Ovary (tissue), 3 donors: ENCODE measurements at regions not wholly inside any gene's neighbourhood (a gene's known extent, or its start where the extent isn't known, plus 50 kb on each side); places are given as distances from the start of the nearest gene placed in this dataset.

ENCODE experiments used
- EP300 ChIP-seq: sonication (generic); formaldehyde crosslinking; IDR thresholded peaks from one replicate; pipeline ENCODE4 v1.6.1; 2017; ENCODE audit warnings: antibody characterized with exemption
- POLR2A ChIP-seq: fragments of 450-650 bp; IDR thresholded peaks from one replicate; pipeline ENCODE4 v1.6.1; 2017; ENCODE audit warnings: antibody characterized with exemption, mild to moderate bottlenecking, moderate library complexity
- TF ChIP-seq, protein P1 (sequence below), 3 donors: fragments of 450-650 bp in 2 of 3; fragments of 200-600 bp in 1 of 3; IDR thresholded peaks; one replicate each; pipeline versions ENCODE4 v1.5.1 to v1.8.0; 2016 to 2022; ENCODE audit warnings: antibody characterized with exemption in 3 of 3, mild to moderate bottlenecking in 1 of 3
- donor health status: DM: no; HTN: no; CAD: no.

DNA sequence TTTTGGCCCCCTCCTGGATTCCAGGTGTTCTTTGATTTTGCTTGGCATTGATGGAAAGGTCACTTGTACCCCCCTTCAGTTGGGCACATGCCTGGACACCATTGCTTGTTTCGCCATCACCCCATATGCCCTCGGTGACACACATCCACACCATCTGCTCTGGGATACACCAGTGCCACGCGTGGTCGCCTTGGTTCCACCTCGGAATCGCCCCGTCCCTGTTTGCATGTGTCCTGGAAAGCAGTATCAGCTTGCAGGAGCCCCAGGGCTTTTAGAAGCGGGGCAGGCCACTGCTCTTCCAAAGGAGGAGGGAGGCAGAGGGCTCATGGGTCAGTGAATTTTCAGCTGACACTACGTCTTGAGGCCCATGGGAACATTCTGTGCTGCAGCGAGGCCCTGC, 607.9 kb downstream of the KCNJ18 start:
- TF ChIP-seq, protein P1, sequence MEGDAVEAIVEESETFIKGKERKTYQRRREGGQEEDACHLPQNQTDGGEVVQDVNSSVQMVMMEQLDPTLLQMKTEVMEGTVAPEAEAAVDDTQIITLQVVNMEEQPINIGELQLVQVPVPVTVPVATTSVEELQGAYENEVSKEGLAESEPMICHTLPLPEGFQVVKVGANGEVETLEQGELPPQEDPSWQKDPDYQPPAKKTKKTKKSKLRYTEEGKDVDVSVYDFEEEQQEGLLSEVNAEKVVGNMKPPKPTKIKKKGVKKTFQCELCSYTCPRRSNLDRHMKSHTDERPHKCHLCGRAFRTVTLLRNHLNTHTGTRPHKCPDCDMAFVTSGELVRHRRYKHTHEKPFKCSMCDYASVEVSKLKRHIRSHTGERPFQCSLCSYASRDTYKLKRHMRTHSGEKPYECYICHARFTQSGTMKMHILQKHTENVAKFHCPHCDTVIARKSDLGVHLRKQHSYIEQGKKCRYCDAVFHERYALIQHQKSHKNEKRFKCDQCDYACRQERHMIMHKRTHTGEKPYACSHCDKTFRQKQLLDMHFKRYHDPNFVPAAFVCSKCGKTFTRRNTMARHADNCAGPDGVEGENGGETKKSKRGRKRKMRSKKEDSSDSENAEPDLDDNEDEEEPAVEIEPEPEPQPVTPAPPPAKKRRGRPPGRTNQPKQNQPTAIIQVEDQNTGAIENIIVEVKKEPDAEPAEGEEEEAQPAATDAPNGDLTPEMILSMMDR (IDR thresholded peaks at IDR 0.05): no peak
- no peak for TF ChIP-seq EP300
- TF ChIP-seq POLR2A: no peak
